CD4-positive, alpha-beta T cell (primary cell): ENCODE measurements at regions not wholly inside any gene's neighbourhood (a gene's known extent, or its start where the extent isn't known, plus 50 kb on each side); places are given as distances from the start of the nearest gene placed in this dataset.

Experiments used
- ATAC-seq: fragments of 200-7000 bp; cut with Tn5 transposase; one replicate; pipeline ENCODE4 v1.10.0; 2022; ENCODE audit warnings: mild to moderate bottlenecking; ENCODE audit not compliant: poor library complexity
- CTCF ChIA-PET: fragments of 350-600 bp; sonication (Branson Sonifier 250); formaldehyde crosslinking; loops from one replicate; lab custom pipeline; 2021; ENCODE audit warnings: antibody characterized with exemption, inconsistent platforms; lab: Charles Lee
- POLR2A ChIA-PET: fragments of 350-600 bp; sonication (Branson Sonifier 250); formaldehyde crosslinking; loops from one replicate; lab custom pipeline; 2021; ENCODE audit warnings: antibody characterized with exemption, inconsistent platforms; lab: Charles Lee
- DNase-seq, 14 experiments: peaks; one replicate each; pipeline ENCODE4 v3.0.0-alpha.2; 2013 to 2020; ENCODE audit warnings: mixed read lengths in 2 of 14
- H3K27ac ChIP-seq, 2 donors: one replicate each; pipeline versions ENCODE4 v1.5.1 to v1.7.0; 2013; ENCODE audit warnings: low read length in 2 of 2, low read depth in 1 of 2, mild to moderate bottlenecking in 1 of 2
- H3K27me3 ChIP-seq, 2 experiments: 1 replicate in 1 of 2; 2 replicates in 1 of 2; pipeline versions ENCODE4 v1.6.1 to v1.7.0; 2013; ENCODE audit warnings: low read length in 2 of 2, control low read depth in 1 of 2, mild to moderate bottlenecking in 1 of 2, moderate library complexity in 1 of 2; ENCODE audit not compliant: insufficient read depth in 2 of 2, control insufficient read depth in 1 of 2
- H3K36me3 ChIP-seq: one replicate; pipeline ENCODE4 v1.6.1; 2013; ENCODE audit warnings: low read length, control low read depth; ENCODE audit not compliant: insufficient read depth
- H3K4me1 ChIP-seq: one replicate; pipeline ENCODE4 v1.6.1; 2013; ENCODE audit warnings: low read length, control low read depth; ENCODE audit not compliant: insufficient read depth
- H3K4me3 ChIP-seq: one replicate; pipeline ENCODE4 v1.5.1; 2013; ENCODE audit warnings: mild to moderate bottlenecking, low read length, moderate library complexity
- H3K9me3 ChIP-seq, 2 experiments: 1 replicate in 1 of 2; 2 replicates in 1 of 2; pipeline versions ENCODE4 v1.6.1 to v1.7.0; 2013; ENCODE audit warnings: low read length in 2 of 2, mild to moderate bottlenecking in 2 of 2, control low read depth in 1 of 2, moderate library complexity in 1 of 2; ENCODE audit not compliant: control insufficient read depth in 1 of 2, insufficient read depth in 1 of 2
- H3K27ac Mint-ChIP-seq: one replicate; pipeline ENCODE4 v1.8.0; 2020; ENCODE audit warnings: mixed read lengths
- H3K27me3 Mint-ChIP-seq: one replicate; pipeline ENCODE4 v1.8.0; 2021; ENCODE audit warnings: mixed read lengths
- H3K36me3 Mint-ChIP-seq: one replicate; pipeline ENCODE4 v1.8.0; 2021; ENCODE audit warnings: low read depth, mixed read lengths
- H3K4me1 Mint-ChIP-seq: one replicate; pipeline ENCODE4 v1.8.0; 2021; ENCODE audit warnings: low read depth, mixed read lengths
- H3K4me3 Mint-ChIP-seq: one replicate; pipeline ENCODE4 v1.8.0; 2020; ENCODE audit warnings: mild to moderate bottlenecking, mixed read lengths
- H3K9me3 Mint-ChIP-seq: one replicate; pipeline ENCODE4 v1.8.0; 2020; ENCODE audit warnings: mixed read lengths
- intact Hi-C, 2 experiments: fragments of 100-400 bp; cut with DNase I in 1 of 2; cut with micrococcal nuclease in 1 of 2; formaldehyde crosslinking; loops; one replicate each; pipeline versions ENCODE4 v1.15.1 to v1.9.0; 2023 to 2025; cut with DNase I, micrococcal nuclease
- TF ChIP-seq, protein P1 (sequence below): fragments of 200-600 bp; IDR thresholded peaks from one replicate; pipeline ENCODE4 v1.8.0; 2022; ENCODE audit warnings: antibody characterized with exemption, mild to moderate bottlenecking

DNA sequence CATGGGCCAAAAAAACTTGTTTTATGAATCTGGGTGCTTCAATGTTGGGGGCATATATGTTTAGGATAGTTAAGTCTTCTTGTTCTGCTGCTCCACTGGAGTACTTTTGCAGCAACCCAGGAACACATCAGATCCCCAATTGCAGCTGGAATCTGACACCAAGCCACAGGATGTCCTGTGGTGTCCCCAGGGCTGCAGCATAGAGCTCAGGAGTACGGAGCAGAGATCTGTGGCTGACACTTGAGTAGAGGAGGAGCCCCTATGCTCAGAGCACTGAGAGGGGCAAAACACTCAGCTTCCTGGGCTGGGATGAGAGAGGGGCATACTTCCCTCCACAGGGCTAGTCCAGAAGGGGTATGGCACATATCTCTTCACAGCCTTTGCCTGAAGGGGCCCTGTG, 138.9 kb upstream of the ERBB4 start:
- Mint-ChIP-seq H3K9me3 (no peaks in the 10 kb centered on the region), H3K4me3 (no peak overlapping the region), H3K27me3 (peaks cover 14% of the 10 kb centered on the region), H3K36me3 (no peaks in the 10 kb centered on the region), H3K27ac (no peak overlapping the region), H3K4me1 (no peaks in the 10 kb centered on the region)
- Histone ChIP-seq H3K9me3 (no peaks in the 10 kb centered on the region), H3K4me1 (no peaks in the 10 kb centered on the region), H3K4me3 (no peak overlapping the region), H3K27ac (no peak overlapping the region), H3K27me3 (no peaks in the 10 kb centered on the region), H3K36me3 (no peaks in the 10 kb centered on the region)
- TF ChIP-seq, protein P1, sequence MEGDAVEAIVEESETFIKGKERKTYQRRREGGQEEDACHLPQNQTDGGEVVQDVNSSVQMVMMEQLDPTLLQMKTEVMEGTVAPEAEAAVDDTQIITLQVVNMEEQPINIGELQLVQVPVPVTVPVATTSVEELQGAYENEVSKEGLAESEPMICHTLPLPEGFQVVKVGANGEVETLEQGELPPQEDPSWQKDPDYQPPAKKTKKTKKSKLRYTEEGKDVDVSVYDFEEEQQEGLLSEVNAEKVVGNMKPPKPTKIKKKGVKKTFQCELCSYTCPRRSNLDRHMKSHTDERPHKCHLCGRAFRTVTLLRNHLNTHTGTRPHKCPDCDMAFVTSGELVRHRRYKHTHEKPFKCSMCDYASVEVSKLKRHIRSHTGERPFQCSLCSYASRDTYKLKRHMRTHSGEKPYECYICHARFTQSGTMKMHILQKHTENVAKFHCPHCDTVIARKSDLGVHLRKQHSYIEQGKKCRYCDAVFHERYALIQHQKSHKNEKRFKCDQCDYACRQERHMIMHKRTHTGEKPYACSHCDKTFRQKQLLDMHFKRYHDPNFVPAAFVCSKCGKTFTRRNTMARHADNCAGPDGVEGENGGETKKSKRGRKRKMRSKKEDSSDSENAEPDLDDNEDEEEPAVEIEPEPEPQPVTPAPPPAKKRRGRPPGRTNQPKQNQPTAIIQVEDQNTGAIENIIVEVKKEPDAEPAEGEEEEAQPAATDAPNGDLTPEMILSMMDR = no peak
- intact Hi-C loops = no loop called here
- no peak for ATAC-seq
- CTCF ChIA-PET = no interaction called here
- POLR2A ChIA-PET = no interaction called here
- DNase-seq = no peak

DNA sequence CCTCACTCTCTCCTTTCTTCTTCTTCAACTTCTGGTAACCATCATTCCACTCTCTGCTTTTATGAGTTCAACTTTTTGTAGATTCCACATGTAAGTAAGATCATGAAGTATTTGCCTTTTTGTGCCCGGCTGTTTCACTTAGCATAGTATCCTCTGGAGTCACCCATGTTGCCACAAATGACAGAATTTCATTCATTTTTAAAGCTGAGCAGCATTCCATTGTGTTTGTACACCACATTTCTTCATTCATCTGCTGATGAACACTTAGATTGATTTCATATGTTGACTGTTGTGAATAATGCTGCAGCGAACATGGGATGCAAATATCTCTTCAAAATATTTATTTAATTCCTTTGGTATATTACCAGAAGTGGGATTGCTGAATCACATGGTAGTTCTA, 133.6 kb upstream of the ERBB4 start:
- intact Hi-C loops = no loop called here
- POLR2A ChIA-PET = no interaction called here

DNA sequence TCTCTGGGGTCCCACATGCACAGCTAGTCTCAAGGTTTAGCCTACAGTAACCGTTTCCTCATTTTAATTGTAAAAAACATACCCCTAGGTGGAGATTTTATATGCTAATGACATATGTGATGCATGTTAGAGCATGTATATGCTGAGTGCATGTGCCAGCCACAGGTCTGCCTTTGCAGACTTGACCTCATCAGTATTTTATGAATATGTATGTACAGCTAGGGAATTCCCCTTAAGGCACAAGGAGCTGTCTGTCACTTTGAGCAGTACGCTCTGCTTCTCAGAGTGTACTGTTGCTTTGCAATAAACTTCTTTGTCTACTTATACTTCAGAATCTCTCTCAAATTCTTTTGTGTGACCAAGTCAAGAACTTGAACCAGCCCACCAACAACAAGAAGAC, 131.2 kb upstream of the ERBB4 start:
- no peak overlapping the region for H3K4me3 Mint-ChIP-seq
- Histone ChIP-seq H3K27ac (no peak overlapping the region), H3K27me3 (no peaks in the 10 kb centered on the region), H3K4me1 (no peaks in the 10 kb centered on the region), H3K9me3 (no peaks in the 10 kb centered on the region), H3K36me3 (no peaks in the 10 kb centered on the region), H3K4me3 (no peak overlapping the region)
- no peak overlapping the region for H3K27ac Mint-ChIP-seq
- DNase-seq (no peak), ATAC-seq (no peak)
- TF ChIP-seq, protein P1 = no peak
- H3K4me1 Mint-ChIP-seq = no peaks in the 10 kb centered on the region
- no peaks in the 10 kb centered on the region for H3K9me3 Mint-ChIP-seq
- intact Hi-C loops = no loop called here
- H3K36me3 Mint-ChIP-seq = no peaks in the 10 kb centered on the region
- CTCF ChIA-PET = no interaction called here
- no peaks in the 10 kb centered on the region for H3K27me3 Mint-ChIP-seq
- POLR2A ChIA-PET = no interaction called here

More for the DNA sequence above, 133.6 kb upstream of the ERBB4 start:
- Histone ChIP-seq H3K27me3 (no peaks in the 10 kb centered on the region), H3K9me3 (no peaks in the 10 kb centered on the region), H3K4me1 (no peaks in the 10 kb centered on the region), H3K27ac (no peak overlapping the region), H3K36me3 (no peaks in the 10 kb centered on the region), H3K4me3 (no peak overlapping the region)
- DNase-seq (no peak), ATAC-seq (no peak)
- Mint-ChIP-seq H3K27ac (no peak overlapping the region), H3K9me3 (no peaks in the 10 kb centered on the region), H3K4me3 (no peak overlapping the region), H3K27me3 (peaks cover 3% of the 10 kb centered on the region), H3K4me1 (no peaks in the 10 kb centered on the region), H3K36me3 (no peaks in the 10 kb centered on the region)
- TF ChIP-seq, protein P1 = no peak
- CTCF ChIA-PET = no interaction called here
